Activated CD4-positive, alpha-beta memory T cell treated with anti-CD3 and anti-CD28 coated beads for 36 hours (primary cell): ENCODE measurements at regions not wholly inside any gene's neighbourhood (a gene's known extent, or its start where the extent isn't known, plus 50 kb on each side); places are given as distances from the start of the nearest gene placed in this dataset.
"Not testable (repeated sequence)": the region's sequence is repeated elsewhere in the genome, so short reads cannot be mapped to it uniquely, and the experiment has no call there.

ENCODE experiments used
- CTCF ChIA-PET: fragments of 350-600 bp; sonication (Branson Sonifier 250); formaldehyde crosslinking; loops from one replicate; lab custom pipeline; 2021; ENCODE audit warnings: antibody characterized with exemption, inconsistent platforms; lab: Charles Lee
- POLR2A ChIA-PET: fragments of 350-600 bp; sonication (Branson Sonifier 250); formaldehyde crosslinking; loops from one replicate; lab custom pipeline; 2021; ENCODE audit warnings: antibody characterized with exemption; lab: Charles Lee
- DNase-seq: peaks from one replicate; pipeline ENCODE4 v3.0.0-alpha.2; 2020
- H3K27ac Mint-ChIP-seq: one replicate; pipeline ENCODE4 v1.8.0; 2021; ENCODE audit warnings: mixed read lengths
- H3K27me3 Mint-ChIP-seq: one replicate; pipeline ENCODE4 v1.8.0; 2021; ENCODE audit warnings: mixed read lengths
- H3K36me3 Mint-ChIP-seq: one replicate; pipeline ENCODE4 v1.8.0; 2021; ENCODE audit warnings: mixed read lengths
- H3K4me1 Mint-ChIP-seq: one replicate; pipeline ENCODE4 v1.8.0; 2021; ENCODE audit warnings: low read depth, mixed read lengths
- H3K4me3 Mint-ChIP-seq: one replicate; pipeline ENCODE4 v1.8.0; 2021; ENCODE audit warnings: mild to moderate bottlenecking, mixed read lengths
- H3K9me3 Mint-ChIP-seq: one replicate; pipeline ENCODE4 v1.8.0; 2021; ENCODE audit warnings: mixed read lengths
- intact Hi-C: fragments of 100-400 bp; cut with micrococcal nuclease; formaldehyde crosslinking; loops from one replicate; pipeline ENCODE4 v1.15.1; 2023

DNA sequence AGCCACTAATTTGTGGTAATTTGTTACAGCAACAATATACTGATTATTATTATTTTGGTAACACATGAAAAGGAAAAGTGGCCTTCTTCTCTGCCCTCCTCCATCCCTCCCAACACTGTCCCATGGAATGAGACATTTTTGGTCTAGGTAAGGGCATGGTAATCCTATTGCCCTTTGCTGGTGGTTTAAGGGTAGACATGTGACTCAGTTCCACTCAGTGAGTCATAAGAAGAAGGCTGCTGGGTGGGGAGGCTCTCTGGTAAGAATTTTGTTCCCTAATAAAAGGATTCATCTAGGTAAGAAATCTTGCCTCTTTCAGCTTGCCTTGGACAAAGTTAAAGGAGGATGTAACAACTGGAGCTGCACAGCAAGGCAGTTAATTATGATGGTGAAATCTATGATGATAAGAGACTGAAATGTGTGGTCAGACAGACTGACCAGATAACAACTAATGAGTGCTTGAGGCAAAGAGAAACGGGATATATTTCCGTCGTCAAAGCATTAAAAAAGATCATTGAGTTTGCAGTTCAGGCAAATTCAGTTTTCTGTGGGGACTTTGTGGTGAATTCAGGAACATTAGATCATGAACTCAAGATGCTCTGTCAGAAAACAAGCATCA is 232.0 kb upstream of the KCNK2 start:
- Mint-ChIP-seq H3K36me3 (no peaks in the 10 kb centered on the region), H3K4me1 (no peaks in the 10 kb centered on the region), H3K27ac (no peak overlapping the region), H3K4me3 (no peak overlapping the region), H3K27me3 (peaks cover 3% of the 10 kb centered on the region), H3K9me3 (peaks cover 6% of the 10 kb centered on the region)
- intact Hi-C loops, result no loop called here
- ChIA-PET CTCF (no interaction called here), POLR2A (no interaction called here)
- DNase-seq, result no peak

DNA sequence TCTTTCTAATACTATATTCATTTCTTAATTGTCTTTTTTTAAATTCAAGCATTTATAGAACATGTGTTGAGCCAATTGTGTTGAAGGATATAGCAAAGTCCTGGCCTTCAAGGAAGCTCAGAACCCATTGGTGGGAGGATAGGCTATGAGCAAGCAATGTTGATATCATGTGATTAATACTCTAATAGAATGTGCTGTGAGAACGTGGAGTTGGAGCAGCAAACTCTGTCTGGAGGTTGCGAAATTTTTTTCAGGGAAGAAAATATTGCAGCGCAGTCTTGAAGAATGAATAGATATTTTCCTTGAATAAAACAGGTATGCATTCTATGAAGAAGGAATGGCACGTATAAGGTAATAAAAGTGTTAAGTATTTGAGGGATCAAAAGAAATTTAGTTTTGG is 229.2 kb upstream of the KCNK2 start:
- peaks cover 6% of the 10 kb centered on the region for H3K9me3 Mint-ChIP-seq
- POLR2A ChIA-PET, result no interaction called here
- H3K27me3 Mint-ChIP-seq, result peaks cover 3% of the 10 kb centered on the region
- H3K4me3 Mint-ChIP-seq, result no peak overlapping the region
- no peak overlapping the region for H3K27ac Mint-ChIP-seq
- CTCF ChIA-PET, result no interaction called here
- DNase-seq, result no peak
- intact Hi-C loops, result no loop called here
- no peaks in the 10 kb centered on the region for H3K36me3 Mint-ChIP-seq
- no peaks in the 10 kb centered on the region for H3K4me1 Mint-ChIP-seq

- Mint-ChIP-seq H3K4me1 (no peaks in the 10 kb centered on the region), H3K9me3 (peaks cover 6% of the 10 kb centered on the region), H3K27me3 (peaks cover 3% of the 10 kb centered on the region), H3K27ac (no peak overlapping the region), H3K4me3 (no peak overlapping the region), H3K36me3 (no peaks in the 10 kb centered on the region)
- DNase-seq, result no peak
- POLR2A ChIA-PET, result no interaction called here
- intact Hi-C loops, result no loop called here
- CTCF ChIA-PET, result no interaction called here
Measured at GRCh38 chr1:214854126-214854875, 228.2 kb upstream of the KCNK2 start.

GRCh38 chr1:214856843-214857242 is 225.7 kb upstream of the KCNK2 start:
- POLR2A ChIA-PET, result no interaction called here
- Mint-ChIP-seq H3K4me1 (no peaks in the 10 kb centered on the region), H3K9me3 (no peaks in the 10 kb centered on the region)

DNA sequence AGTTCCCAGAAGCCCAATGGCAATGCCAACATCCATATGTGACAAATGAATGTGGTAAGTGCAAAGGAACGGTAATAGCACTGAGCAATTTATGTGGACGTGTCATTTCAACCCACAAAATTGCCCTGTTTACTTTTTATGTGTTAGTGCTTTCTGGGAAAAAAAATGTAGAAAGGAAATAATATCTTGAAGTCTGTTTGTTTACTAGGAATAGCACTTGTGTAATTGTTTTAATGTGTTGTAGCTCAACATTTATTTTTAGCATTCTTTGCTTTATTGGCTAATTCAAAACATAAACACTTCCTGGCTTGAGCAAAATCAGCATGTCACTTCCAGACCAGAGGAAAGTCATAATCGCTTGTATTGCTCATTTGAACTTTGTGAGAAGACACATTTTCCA is 224.8 kb upstream of the KCNK2 start:
- Mint-ChIP-seq H3K4me3 (no peak overlapping the region), H3K9me3 (no peaks in the 10 kb centered on the region), H3K27ac (no peak overlapping the region), H3K27me3 (peaks cover 2% of the 10 kb centered on the region), H3K36me3 (no peaks in the 10 kb centered on the region), H3K4me1 (no peaks in the 10 kb centered on the region)
- CTCF ChIA-PET, result no interaction called here
- no peak for DNase-seq
- intact Hi-C loops, result no loop called here
- POLR2A ChIA-PET, result no interaction called here

More at GRCh38 chr1:214856843-214857242, 225.7 kb upstream of the KCNK2 start:
- CTCF ChIA-PET, result no interaction called here
- no peak for DNase-seq
- intact Hi-C loops, result no loop called here
- Mint-ChIP-seq H3K36me3 (no peaks in the 10 kb centered on the region), H3K27me3 (peaks cover under 1% of the 10 kb centered on the region), H3K4me3 (no peak overlapping the region), H3K27ac (no peak overlapping the region)

DNA sequence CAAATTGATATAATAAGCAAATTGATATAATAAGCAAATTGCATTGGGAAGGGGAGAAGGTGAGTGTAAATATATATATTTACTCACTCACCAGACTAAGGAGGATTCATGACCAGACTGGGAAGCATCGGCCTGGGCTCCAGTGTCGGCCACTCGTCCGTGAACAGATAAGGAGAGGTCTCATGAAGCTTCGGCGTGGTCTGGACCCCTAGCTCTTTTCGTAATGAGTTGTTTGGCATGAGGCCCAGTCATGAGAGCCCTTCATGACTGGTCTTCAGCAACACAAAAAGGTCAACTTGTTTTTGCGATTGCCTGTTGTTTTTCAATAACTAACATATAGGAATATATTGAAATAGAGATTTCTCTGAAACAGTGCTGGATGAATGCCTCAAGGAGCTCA is 222.9 kb upstream of the KCNK2 start:
- Mint-ChIP-seq H3K4me1 (no peaks in the 10 kb centered on the region), H3K27ac (no peak overlapping the region), H3K36me3 (no peaks in the 10 kb centered on the region), H3K27me3 (peaks cover 2% of the 10 kb centered on the region), H3K9me3 (no peaks in the 10 kb centered on the region), H3K4me3 (no peak overlapping the region)
- no peak for DNase-seq
- intact Hi-C loops, result no loop called here
- CTCF ChIA-PET, result no interaction called here
- POLR2A ChIA-PET, result no interaction called here

- intact Hi-C loops, result no loop called here
- Mint-ChIP-seq H3K27me3 (peaks cover 2% of the 10 kb centered on the region), H3K4me3 (no peak overlapping the region), H3K36me3 (no peaks in the 10 kb centered on the region), H3K27ac (no peak overlapping the region), H3K9me3 (no peaks in the 10 kb centered on the region), H3K4me1 (no peaks in the 10 kb centered on the region)
- CTCF ChIA-PET, result no interaction called here
- no peak for DNase-seq
- POLR2A ChIA-PET, result no interaction called here
Measured at GRCh38 chr1:214861615-214862014, 220.9 kb upstream of the KCNK2 start.

- POLR2A ChIA-PET, result no interaction called here
- H3K9me3 Mint-ChIP-seq, result no peaks in the 10 kb centered on the region
- H3K27ac Mint-ChIP-seq, result no peak overlapping the region
- no peak for DNase-seq
- CTCF ChIA-PET, result no interaction called here
- no peaks in the 10 kb centered on the region for H3K36me3 Mint-ChIP-seq
- no peaks in the 10 kb centered on the region for H3K4me1 Mint-ChIP-seq
- H3K4me3 Mint-ChIP-seq, result no peak overlapping the region
- H3K27me3 Mint-ChIP-seq, result peaks cover 2% of the 10 kb centered on the region
- intact Hi-C loops, result no loop called here
Measured at GRCh38 chr1:214862421-214862820, 220.1 kb upstream of the KCNK2 start.

- Mint-ChIP-seq H3K9me3 (no peaks in the 10 kb centered on the region), H3K36me3 (no peaks in the 10 kb centered on the region), H3K4me1 (no peaks in the 10 kb centered on the region), H3K27ac (no peak overlapping the region), H3K27me3 (peaks cover 2% of the 10 kb centered on the region), H3K4me3 (no peak overlapping the region)
- no peak for DNase-seq
- ChIA-PET POLR2A (no interaction called here), CTCF (no interaction called here)
- intact Hi-C loops, result no loop called here
Measured at GRCh38 chr1:214864896-214865688, 217.4 kb upstream of the KCNK2 start.

- intact Hi-C loops, CTCF ChIA-PET, H3K27me3 Mint-ChIP-seq: not testable (repeated sequence)
Measured at GRCh38 chr1:214870426-214870825, 212.1 kb upstream of the KCNK2 start.

GRCh38 chr1:214880956-214881355 is 201.6 kb upstream of the KCNK2 start:
- peaks cover 4% of the 10 kb centered on the region for H3K9me3 Mint-ChIP-seq
- no peaks in the 10 kb centered on the region for H3K4me1 Mint-ChIP-seq

More at GRCh38 chr1:214870426-214870825, 212.1 kb upstream of the KCNK2 start:
- H3K4me1 Mint-ChIP-seq, POLR2A ChIA-PET, H3K27ac Mint-ChIP-seq, H3K36me3 Mint-ChIP-seq, DNase-seq, H3K9me3 Mint-ChIP-seq, H3K4me3 Mint-ChIP-seq: not testable (repeated sequence)

DNA sequence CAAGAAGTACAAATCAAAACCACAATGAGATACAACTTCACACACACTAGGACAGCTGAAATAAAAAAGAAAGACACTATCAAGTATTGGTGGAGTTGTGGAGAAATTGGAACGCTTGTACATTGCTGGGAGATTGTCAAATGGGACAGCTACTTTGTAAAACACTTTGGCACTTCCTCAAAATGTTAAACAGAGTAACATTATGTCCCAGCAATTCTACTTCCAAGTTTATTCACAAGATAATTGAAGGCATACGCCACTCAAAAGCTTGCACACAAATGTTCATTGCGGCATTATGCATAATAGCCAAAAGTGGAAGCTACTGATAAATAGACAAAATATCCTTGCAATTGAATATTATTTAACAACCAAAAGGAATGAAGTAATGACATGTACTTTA is 199.9 kb upstream of the KCNK2 start:
- ChIA-PET CTCF (no interaction called here), POLR2A (no interaction called here)
- intact Hi-C loops, result no loop called here
- DNase-seq, result no peak
- Mint-ChIP-seq H3K9me3 (peaks cover 4% of the 10 kb centered on the region), H3K27ac (no peak overlapping the region), H3K4me3 (no peak overlapping the region), H3K4me1 (no peaks in the 10 kb centered on the region), H3K27me3 (no peaks in the 10 kb centered on the region), H3K36me3 (no peaks in the 10 kb centered on the region)

More at GRCh38 chr1:214880956-214881355, 201.6 kb upstream of the KCNK2 start:
- ChIA-PET POLR2A (no interaction called here), CTCF (no interaction called here)
- no peaks in the 10 kb centered on the region for H3K36me3 Mint-ChIP-seq
- H3K27ac Mint-ChIP-seq, result no peak overlapping the region
- intact Hi-C loops, result no loop called here
- no peak overlapping the region for H3K4me3 Mint-ChIP-seq
- no peaks in the 10 kb centered on the region for H3K27me3 Mint-ChIP-seq
- DNase-seq, result no peak
